LHCN-M2 (cell line): ENCODE measurements at regions not wholly inside any gene's neighbourhood (a gene's known extent, or its start where the extent isn't known, plus 50 kb on each side); places are given as distances from the start of the nearest gene placed in this dataset.
"Not testable (repeated sequence)": the region's sequence is repeated elsewhere in the genome, so short reads cannot be mapped to it uniquely, and the experiment has no call there.

Experiments
- DNase-seq: peaks from one replicate; pipeline ENCODE4 v3.0.0-alpha.2; 2012; ENCODE audit warnings: low read depth

DNA sequence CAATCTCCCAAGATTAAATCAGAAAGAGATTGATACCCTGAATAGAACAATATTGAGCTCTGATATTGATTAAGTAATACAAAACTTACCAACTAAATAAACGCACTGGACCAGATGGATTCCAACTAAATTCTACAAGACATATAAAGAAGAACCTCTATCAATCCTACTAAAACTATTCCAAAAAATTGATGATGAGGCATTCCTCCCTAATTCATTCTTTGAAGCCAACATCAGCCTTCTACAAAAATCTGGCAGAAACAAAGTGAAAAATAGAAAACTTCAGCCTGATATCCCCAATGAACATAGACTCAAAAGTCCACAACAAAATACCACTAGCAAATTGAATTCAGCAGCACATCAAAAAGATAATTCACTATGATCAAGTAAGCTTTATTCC, 695.5 kb downstream of the NYAP2 start:
- DNase-seq: no peak

DNA sequence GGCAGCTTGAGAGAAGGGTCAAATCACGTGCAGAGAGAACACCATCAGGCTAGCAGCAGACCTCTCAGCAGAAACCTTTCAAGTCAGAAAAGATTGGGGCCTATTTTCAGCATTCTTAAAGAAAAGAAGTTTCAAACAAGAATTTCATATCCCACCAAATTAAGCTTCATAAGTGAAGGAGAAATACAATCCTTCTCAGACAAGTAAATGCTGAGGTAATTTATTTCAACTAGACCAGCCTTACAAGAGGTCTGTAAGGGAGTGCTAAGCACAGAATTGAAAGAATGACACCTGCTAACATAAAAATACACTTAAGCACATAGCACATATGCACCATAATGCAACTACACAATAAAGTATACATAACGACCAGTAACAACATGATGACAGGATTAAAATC, 693.9 kb downstream of the NYAP2 start:
- DNase-seq: no peak

DNA sequence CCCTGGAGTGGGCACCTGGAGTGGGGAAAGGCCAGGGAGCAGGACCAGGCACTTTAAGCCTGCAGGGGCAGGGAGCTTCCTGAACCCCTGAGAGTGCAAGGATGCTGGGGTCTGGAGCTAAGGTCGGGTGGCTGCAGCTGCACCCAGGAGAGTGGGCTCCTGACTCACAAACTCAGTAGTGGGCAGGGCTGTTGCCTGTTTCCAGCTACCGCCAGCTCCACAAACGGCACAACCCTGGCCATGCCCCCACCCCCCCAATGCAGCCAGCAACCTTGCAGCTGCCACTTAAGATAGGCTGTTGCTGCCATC, 688.8 kb downstream of the NYAP2 start:
- DNase-seq: no peak

DNA sequence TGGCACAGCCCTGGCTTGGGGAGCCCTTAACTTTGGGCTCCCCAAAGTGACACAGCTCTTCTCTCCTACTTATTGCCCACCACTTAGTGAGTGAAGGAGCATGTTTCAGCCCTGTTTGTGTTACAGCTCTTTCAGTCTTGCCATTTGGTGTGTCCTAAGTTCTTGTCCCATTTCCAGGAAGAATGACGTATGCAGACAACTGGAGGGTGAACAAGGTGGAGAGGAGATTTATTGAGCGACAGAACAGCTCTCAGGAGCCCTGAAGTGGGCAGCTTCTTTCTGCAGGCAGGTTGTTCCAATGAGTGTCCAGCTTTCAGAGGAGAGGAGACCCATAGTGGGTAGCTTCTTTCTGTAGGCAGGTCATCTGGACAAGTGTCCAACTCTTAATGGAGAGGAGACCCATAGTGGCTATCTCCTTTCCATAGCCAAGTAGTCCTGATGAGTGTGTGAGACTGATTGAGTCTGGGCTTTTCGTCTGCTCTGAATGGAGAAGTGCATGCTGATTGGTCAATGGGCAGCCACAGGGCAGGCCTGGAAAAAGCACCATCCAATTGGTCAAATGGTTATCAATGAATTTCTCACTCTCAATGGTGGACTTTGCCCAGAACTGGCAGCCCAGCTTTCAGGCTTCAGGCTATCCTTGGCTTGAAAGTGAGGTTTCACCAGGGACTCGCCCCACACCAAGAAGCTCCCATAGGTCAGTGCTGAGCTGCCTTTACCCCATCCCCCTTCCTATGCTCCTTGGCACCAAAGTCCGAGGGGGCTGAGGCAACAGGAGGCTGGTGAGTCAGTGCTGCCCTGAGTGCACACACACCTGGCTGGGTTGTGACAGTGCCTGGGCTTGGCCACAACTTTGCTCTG, 688.2 kb downstream of the NYAP2 start:
- DNase-seq: no peak

DNA sequence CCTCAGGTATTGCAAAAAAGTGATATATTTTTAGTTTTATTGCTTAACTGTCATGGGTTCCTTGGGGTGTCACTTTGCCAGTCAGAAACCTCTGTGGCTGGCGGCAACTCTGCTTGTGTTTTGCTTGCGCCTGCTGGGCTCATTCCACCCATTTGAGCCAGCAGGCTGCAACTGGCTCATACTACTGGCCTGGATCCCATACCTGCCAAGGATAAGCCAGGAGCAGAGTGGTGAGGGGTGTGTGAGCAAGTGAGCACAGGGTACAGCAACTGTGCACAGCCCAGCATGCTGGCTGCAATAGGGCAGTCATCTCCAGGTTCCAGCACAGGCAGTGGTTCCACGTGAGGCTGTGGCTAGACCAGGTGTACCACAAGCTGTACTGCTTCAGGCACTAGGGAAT, 687.5 kb downstream of the NYAP2 start:
- DNase-seq: no peak

DNA sequence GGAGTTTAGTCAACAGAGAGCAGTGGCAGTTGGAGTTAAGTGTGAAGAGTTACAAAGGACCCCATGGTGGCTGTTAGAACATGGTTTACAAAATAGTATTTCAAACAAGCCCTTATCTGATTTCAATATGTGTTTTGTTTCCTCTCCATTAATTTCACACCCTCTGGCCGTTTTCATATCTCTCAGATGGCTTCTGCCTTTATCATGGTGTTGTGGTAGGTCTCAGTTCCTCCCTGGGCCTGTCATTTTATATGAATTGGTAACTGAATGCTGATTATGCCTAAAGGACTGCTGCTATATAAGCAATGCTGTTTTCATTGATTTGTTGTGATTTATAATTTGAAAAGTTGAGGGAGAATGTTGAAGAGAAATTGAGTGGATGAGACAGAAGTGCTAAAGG, 686.7 kb downstream of the NYAP2 start:
- DNase-seq: no peak

DNA sequence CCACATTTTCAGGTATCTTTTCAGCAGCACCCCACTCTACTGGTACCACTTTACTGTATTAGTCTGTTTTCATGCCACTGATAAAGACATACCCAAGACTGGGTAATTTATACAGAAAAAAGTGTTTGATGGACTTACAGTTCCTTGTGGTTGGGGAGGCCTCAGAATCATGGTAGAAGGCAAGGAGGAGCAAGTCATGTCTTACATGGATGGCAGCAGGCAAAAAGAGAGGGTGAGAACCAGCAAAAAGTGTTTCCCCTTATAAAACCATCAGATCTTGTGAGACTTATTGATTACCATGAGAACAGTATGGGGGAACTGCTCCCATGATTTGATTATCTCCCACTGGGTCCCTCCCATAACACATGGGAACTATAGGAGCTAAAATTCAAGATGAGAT, 685.9 kb downstream of the NYAP2 start:
- not testable (repeated sequence) for DNase-seq

DNA sequence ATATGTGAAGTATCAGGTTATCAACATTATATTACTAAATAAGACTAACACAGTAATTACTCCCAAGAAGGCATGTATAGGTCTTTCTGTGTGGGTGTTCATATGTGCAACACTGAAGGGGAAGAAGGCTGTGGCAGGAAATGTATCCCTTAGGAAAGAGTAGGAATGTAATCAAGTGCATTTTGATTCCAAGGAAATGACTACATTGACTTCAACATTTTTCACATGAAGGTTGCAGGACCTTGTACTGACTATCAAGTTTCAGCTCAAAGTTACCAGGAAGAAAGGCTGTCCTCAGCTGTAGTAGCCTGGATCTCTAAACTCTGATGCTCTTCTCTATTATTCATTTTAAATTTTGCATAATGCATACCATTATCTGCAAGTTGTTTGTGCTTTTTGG, 680.8 kb downstream of the NYAP2 start:
- DNase-seq: peak; percentile 45

DNA sequence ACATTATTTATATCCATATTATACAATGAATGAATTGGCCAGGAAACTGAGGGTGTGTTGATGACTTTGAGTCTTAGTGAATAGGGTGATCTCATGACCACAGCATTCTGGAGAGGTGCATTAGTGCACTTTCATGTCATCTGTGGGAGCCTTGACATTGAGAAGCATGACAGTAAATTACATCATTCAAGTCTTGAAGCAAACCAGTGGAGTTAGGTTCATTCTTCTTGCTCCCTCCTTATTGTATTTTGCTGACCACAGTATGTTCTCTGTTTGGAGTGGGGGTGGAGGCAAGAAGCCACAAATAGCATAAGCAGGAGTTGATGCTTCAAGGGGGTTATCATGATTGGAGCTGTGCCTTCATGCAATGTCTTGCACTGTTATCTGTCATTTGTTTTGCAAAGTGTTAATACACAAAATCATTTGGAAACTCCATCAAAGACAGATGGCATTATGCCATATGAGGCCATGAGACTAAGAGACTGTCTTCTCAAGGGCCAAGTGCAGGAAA, 680.2 kb downstream of the NYAP2 start:
- peak; percentile 81 for DNase-seq

DNA sequence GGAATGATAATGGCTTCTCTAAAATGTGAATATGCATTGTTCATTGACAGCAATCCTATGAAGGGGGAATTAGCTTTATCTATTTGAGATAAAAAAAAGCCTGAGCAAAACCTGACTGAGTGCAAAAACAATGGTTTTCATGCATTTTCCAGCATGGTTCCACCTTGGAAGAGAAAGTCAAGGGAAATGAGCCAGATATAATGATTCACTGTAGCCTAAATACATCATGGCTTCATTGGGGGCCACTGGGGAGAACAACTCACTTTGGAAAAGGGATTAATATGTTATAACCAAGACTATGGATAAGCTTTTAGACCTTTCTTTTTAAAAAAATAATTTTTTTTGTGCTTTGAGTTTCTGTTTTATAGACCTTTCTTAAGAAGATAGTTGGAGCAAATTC, 679.7 kb downstream of the NYAP2 start:
- DNase-seq: peak; percentile 12

DNA sequence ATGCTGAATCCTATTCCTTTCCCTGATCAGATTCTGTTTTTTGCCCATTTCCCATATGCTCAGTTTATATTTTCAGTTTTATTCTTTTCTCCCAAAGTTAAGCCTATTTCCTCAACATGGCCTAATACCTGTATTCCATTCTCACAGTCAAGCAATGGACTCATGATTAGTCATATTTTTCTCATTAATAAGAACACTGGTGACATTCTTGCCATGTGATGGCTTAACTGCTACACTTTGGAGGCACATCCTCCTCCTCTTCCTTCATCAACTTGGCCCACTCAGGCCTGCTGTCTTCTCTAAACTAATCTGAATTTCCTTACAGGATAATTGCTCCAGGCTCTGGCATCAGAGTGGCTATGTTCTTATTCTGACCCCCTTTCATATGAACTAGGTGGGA, 679.2 kb downstream of the NYAP2 start:
- DNase-seq: peak; percentile 4

DNA sequence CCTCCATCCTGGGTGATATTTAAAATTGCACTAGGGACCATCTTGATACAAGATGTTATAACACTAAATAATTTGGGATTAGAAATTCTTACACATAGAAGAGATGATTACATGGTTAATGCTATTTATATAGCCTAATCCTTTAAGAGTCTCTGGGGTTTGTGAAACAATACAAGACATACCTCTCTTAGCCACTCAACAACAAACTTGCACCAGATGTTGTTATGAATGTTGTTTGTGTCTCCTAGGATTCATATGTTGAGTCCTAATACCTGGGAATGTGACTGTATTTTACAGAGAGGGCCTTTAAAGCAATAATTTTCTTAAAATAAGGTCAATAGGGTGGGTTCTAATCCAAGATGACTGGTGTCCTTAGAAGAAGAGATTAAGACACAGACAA, 678.3 kb downstream of the NYAP2 start:
- peak; percentile 10 for DNase-seq

DNA sequence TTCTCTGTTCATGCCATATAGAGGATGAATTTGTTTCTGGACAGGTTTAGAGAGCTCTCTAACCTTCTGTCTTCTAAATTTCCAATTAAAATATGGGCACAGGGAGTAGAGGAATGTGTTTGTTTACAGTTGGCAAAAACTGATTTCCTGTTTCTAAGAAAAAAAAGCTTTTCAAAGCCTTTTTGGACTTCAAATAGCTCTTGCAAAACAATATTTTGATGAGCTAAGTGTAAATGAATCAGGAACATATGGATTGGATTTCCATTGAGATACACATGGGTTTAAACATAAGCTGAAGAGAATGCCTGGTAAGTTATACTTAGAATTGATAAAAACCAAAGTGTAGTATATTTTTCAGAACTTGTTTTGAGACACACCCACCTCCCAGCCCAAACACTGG, 677.5 kb downstream of the NYAP2 start:
- peak; percentile 24 for DNase-seq

DNA sequence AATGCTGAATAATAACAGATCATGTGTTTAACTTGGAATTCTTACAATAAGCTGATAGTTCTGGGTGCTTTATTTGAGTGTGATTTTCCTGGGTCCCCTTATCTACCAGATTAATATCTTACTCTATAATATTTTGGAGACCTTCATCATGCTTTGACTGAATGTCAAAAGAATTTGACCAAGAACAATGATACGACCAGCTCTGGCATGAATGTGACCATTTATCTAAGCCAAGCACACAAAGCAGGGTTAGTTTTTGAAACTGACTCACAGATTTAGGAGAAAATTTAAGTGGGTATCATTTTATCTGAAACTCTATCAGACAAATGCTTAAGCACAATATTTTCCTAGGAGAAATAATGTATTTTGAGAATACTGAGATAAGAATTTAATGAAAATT, 677.0 kb downstream of the NYAP2 start:
- peak; percentile 10 for DNase-seq

DNA sequence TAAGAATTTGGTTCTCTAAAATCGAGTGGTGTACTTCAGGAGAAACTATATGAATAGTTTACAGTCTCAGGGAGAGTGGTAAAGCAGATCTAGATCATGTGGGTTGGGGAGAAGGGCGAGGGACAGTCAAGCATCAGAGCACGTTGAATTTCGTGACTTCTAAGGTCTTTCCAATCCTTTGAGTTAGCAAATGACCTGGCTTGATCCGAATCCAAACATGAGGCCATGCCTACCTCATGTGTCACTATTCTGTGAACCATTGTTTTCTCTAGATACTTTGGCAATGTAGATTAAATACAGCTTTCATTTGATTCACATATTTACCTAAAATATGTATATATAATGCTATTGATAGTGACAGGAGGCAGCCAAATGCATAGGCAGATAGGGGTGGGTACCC, 674.9 kb downstream of the NYAP2 start:
- DNase-seq: no peak

DNA sequence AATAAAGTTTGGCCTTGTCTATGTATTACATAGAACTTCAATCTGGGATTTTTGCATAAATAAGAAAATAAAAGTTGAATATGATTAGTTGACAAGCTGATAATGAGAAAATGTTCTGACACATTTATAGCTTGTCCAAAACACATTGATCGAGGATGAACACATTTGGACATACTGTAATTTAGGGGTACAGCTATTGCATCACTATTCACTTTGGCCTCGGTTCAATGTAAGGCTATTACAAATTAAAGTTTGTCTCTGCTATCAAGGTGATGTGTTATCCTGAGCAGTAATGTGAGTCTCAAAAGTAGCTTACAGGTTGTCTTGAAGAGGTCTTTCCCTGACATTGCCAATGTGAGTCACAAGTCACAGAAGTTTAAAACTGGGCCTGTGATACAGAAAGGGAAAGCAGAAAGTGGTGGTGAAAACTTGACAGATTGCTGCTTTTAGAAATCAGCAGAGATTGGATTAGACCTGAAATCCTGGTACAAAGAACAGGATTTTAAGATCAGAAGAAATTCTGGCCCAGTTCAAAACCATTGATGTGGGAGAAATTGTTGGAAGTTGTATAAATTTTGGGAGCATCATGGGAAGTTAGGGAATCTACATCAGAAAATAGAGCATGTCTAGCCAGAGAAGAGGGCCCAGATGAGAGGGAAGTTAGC, 674.1 kb downstream of the NYAP2 start:
- DNase-seq: no peak

DNA sequence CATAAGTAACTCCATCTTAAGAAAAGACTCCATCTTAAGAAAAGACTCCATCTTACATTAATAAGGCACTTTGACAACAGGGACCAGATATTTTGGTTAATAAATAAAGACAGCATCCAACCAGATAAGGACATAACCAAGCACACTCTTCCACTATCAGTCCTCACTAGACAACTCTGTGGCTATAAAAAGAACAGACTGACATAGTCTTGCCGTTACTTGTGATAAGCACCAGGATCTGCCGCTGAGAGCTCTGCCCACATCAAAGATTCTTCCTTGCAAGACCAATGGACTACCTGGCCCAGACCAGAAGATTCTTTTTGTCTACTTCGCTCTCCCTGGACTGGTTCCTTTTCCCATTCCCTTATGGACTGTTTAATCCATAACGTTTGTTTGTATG, 667.4 kb downstream of the NYAP2 start:
- no peak for DNase-seq

DNA sequence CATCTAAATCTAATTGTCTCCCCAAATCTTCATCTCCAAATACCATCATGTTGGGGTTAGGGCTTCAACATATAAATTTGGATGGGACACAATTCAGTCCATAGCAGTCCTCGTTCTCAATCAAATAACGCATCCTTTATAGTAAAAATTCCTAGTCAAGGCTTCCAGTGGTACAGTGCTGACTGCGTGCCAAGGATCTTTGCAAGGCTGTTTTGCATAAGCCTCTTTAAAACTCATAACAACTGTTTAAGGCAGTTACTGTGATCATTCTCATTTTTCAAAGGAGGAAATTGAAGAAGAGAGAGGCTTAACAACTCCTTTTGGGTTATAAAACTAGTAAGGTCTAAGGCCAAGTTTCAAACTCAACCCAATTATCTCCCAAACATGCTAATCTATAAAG, 666.9 kb downstream of the NYAP2 start:
- DNase-seq: no peak

DNA sequence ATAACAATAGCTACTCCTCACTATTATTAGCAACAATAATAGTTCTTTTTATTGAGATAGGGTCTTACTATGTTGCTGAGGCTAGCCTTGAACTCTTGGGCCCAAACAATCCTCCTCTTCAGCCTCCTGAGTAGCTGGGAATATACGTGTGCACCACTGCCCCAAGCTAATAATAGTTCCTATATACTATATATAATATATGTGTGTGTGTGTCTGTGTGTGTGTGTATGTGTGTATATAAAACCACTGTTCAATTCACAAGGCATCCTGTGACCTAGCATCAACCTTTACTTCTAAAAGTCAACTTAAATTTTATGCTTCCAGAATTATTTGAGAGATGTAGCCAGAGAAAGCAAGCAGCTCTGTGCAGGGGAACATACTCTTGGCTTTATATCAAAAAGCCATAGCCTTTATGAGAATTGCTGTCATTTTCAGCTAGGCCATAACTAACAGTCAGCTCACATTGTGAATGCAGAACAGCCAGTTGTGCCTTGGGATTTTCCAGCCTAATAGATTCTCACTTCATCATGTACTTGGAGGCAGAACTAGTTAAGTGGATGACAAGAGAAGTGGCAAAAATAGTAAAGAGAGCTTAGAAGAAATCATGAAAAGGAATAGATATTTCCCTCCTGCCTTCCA, 665.5 kb downstream of the NYAP2 start:
- no peak for DNase-seq

DNA sequence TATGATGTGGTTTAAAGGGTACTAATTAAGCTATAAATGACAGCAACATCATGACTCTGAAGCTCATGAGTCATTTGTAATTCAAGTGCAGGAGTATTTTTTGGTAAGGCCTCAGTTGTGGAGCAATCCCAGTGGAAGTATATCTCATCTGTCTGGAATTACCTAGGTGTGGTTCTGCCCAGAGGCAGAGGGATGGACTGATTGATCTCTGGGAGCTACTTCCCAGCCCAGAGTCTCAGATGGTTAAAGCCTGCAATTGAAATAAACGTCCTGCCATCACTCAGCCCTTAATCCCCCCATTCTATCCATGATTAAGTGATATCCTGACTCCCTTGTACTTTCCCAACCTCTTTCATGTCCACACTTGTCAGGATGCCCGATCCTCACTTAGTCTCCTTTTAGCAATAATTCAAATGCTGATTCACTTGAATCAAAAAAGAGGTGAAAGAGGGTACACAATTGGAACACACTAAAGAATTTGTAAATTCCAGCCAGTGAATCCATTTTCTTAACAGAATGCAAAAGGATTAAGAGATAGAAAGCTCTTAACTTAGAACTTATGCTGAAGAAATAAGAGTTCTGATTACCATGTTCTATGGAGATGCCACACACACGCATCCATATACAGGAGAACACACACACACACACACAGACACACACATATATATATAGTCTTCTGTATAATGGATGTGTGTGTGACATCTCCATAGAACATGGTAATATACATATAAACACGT, 664.4 kb downstream of the NYAP2 start:
- peak; percentile 83 for DNase-seq

DNA sequence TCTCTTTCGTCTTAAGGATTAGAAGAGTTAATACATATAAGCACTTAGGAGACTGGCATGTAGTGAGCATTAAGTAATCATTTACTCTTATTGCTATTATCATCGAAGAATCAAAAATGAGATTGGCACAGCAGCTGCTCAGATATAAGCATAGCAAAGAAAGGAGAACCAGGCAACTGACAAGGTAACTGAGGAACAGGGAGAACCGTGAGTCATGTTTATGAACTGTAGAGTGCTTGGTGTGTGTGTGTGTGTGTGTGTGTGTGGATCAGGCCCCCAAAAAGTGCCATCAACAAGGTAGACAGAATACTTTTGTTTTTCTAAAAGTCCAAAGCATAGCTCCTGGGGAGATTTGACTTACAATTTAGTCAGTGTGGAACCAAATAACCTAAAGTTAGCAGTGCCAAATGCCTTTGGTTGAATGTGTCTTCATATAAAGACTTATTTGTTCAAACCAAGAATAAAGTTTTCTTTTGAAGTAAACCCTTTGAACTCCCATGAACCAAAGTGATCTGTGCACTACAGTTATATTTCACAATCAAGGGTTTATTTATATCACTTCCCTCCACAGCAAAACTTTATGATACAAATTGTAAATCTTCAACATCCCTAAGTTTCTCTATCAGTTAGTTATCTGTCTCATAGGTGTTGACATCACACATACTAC, 660.6 kb downstream of the NYAP2 start:
- no peak for DNase-seq

DNA sequence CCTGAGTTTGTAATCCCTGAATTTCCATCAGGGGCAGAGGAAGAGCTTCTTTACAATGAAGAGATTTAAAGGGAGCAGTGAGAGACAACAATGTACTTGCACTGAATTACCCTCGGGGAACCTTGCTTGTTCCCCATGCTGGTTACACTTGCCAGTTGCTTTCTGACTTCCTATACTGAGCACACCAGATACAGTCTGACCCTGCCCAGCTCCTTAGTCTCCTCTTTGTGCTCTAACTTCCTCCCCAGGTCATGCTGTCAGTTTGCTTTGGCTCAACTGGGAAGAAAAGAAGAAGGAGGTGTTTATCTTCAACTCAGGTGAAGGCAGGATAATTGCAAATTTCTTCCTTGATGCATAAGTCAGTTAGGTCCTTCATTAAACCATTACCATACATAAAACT, 658.4 kb downstream of the NYAP2 start:
- no peak for DNase-seq
